Neutrophil (primary cell): ENCODE measurements at regions not wholly inside any gene's neighbourhood (a gene's known extent, or its start where the extent isn't known, plus 50 kb on each side); places are given as distances from the start of the nearest gene placed in this dataset.

Experiments used
- H3K27ac ChIP-seq: fragments of 200-600 bp; sonication (generic); 2 replicates; pipeline ENCODE4 v1.5.1; 2016; ENCODE audit warnings: mild to moderate bottlenecking, moderate library complexity
- H3K27me3 ChIP-seq: fragments of 200-600 bp; sonication (generic); 2 replicates; pipeline ENCODE4 v1.6.0; 2016; ENCODE audit warnings: mild to moderate bottlenecking
- H3K36me3 ChIP-seq: fragments of 200-600 bp; sonication (generic); 2 replicates; pipeline ENCODE4 v1.5.1; 2017
- H3K4me1 ChIP-seq, 2 experiments: fragments of 200-600 bp in 1 of 2; sonication (generic) in 1 of 2; 1 replicate in 1 of 2; 2 replicates in 1 of 2; pipeline versions ENCODE4 v1.5.1 to v1.6.1; 2013 to 2016; ENCODE audit warnings: low read depth in 1 of 2, low read length in 1 of 2, mild to moderate bottlenecking in 1 of 2, moderate library complexity in 1 of 2; ENCODE audit not compliant: control insufficient read depth in 1 of 2, insufficient read depth in 1 of 2
- H3K4me3 ChIP-seq, 2 experiments: fragments of 200-600 bp in 1 of 2; sonication (generic) in 1 of 2; 1 replicate in 1 of 2; 2 replicates in 1 of 2; pipeline ENCODE4 v1.5.1; 2013 to 2016; ENCODE audit warnings: low read depth in 1 of 2, low read length in 1 of 2, mild to moderate bottlenecking in 1 of 2, moderate library complexity in 1 of 2
- H3K9me3 ChIP-seq: fragments of 200-600 bp; sonication (generic); 2 replicates; pipeline ENCODE4 v1.5.1; 2016
- CTCF ChIP-seq: fragments of 200-600 bp; sonication (generic); IDR thresholded peaks from 2 replicates; pipeline ENCODE4 v1.5.1; 2016; ENCODE audit warnings: antibody characterized with exemption

GRCh38 chr2:23012499-23012898 lies 372.5 kb upstream of the KLHL29 start:
- Histone ChIP-seq H3K27ac (no peak overlapping the region), H3K9me3 (no peaks in the 10 kb centered on the region), H3K4me3 (no peak overlapping the region), H3K27me3 (no peaks in the 10 kb centered on the region), H3K4me1 (no peaks in the 10 kb centered on the region), H3K36me3 (no peaks in the 10 kb centered on the region)
- no peak for TF ChIP-seq CTCF

GRCh38 chr2:23015651-23016200 lies 369.3 kb upstream of the KLHL29 start:
- no peaks in the 10 kb centered on the region for H3K4me1 ChIP-seq
- H3K36me3 ChIP-seq, result no peaks in the 10 kb centered on the region
- H3K27ac ChIP-seq, result no peak overlapping the region
- no peaks in the 10 kb centered on the region for H3K9me3 ChIP-seq
- TF ChIP-seq CTCF, result no peak
- no peak overlapping the region for H3K4me3 ChIP-seq
- no peaks in the 10 kb centered on the region for H3K27me3 ChIP-seq

- no peaks in the 10 kb centered on the region for H3K9me3 ChIP-seq
Measured at GRCh38 chr2:23019476-23019875, 365.5 kb upstream of the KLHL29 start.

GRCh38 chr2:23020659-23021058 lies 364.3 kb upstream of the KLHL29 start:
- Histone ChIP-seq H3K27me3 (no peaks in the 10 kb centered on the region), H3K36me3 (no peaks in the 10 kb centered on the region), H3K4me1 (no peaks in the 10 kb centered on the region), H3K27ac (no peak overlapping the region), H3K9me3 (no peaks in the 10 kb centered on the region), H3K4me3 (no peak overlapping the region)
- no peak for TF ChIP-seq CTCF

More at GRCh38 chr2:23019476-23019875, 365.5 kb upstream of the KLHL29 start:
- no peaks in the 10 kb centered on the region for H3K4me1 ChIP-seq
- H3K27me3 ChIP-seq, result no peaks in the 10 kb centered on the region
- H3K4me3 ChIP-seq, result no peak overlapping the region
- no peak for TF ChIP-seq CTCF
- H3K36me3 ChIP-seq, result no peaks in the 10 kb centered on the region
- no peak overlapping the region for H3K27ac ChIP-seq

- Histone ChIP-seq H3K27me3 (no peaks in the 10 kb centered on the region), H3K27ac (no peak overlapping the region), H3K36me3 (no peaks in the 10 kb centered on the region), H3K4me1 (no peaks in the 10 kb centered on the region), H3K4me3 (no peak overlapping the region), H3K9me3 (no peaks in the 10 kb centered on the region)
- no peak for TF ChIP-seq CTCF
Measured at GRCh38 chr2:23021311-23022120, 363.5 kb upstream of the KLHL29 start.
